Loucy (cell line): ENCODE measurements at regions not wholly inside any gene's neighbourhood (a gene's known extent, or its start where the extent isn't known, plus 50 kb on each side); places are given as distances from the start of the nearest gene placed in this dataset.
A peak's percentile ranks its signal among the peaks of the same experiment; 100 is the strongest.

Experiments used
- H2AFZ ChIP-seq: fragments of 200-600 bp; sonication (generic); 2 replicates; pipeline ENCODE4 v1.6.0; 2016; ENCODE audit warnings: antibody characterized with exemption, mild to moderate bottlenecking, low read length, moderate library complexity
- H3F3A ChIP-seq: fragments of 200-600 bp; 2 replicates; pipeline ENCODE4 v1.6.0; 2016; ENCODE audit warnings: antibody characterized with exemption, low read depth, mild to moderate bottlenecking
- H3K27me3 ChIP-seq: fragments of 200-600 bp; sonication (generic); 2 replicates; pipeline ENCODE4 v1.6.1; 2014; ENCODE audit warnings: low read length, mild to moderate bottlenecking; ENCODE audit not compliant: insufficient read depth, poor library complexity, severe bottlenecking
- H3K36me3 ChIP-seq: fragments of 200-600 bp; sonication (generic); 2 replicates; pipeline ENCODE4 v1.6.1; 2016; ENCODE audit warnings: low read length; ENCODE audit not compliant: insufficient read depth
- H3K4me1 ChIP-seq: fragments of 200-600 bp; sonication (generic); 2 replicates; pipeline ENCODE4 v1.5.1; 2014; ENCODE audit warnings: low read length, mild to moderate bottlenecking; ENCODE audit not compliant: insufficient read depth, poor library complexity, severe bottlenecking
- H3K4me2 ChIP-seq: fragments of 200-600 bp; sonication (generic); 2 replicates; pipeline ENCODE4 v1.6.0; 2014; ENCODE audit warnings: antibody characterized with exemption, low read length, low read depth, mild to moderate bottlenecking; ENCODE audit not compliant: poor library complexity, severe bottlenecking
- H3K4me3 ChIP-seq: fragments of 200-600 bp; sonication (generic); 2 replicates; pipeline ENCODE4 v1.5.1; 2014; ENCODE audit warnings: low read length, mild to moderate bottlenecking, mixed read lengths; ENCODE audit not compliant: poor library complexity, severe bottlenecking
- H3K79me2 ChIP-seq: fragments of 200-600 bp; sonication (generic); 2 replicates; pipeline ENCODE4 v1.6.1; 2014; ENCODE audit warnings: low read length; ENCODE audit not compliant: insufficient read depth
- H3K9ac ChIP-seq: fragments of 200-600 bp; sonication (generic); 2 replicates; pipeline ENCODE4 v1.6.0; 2014; ENCODE audit warnings: mild to moderate bottlenecking, low read depth, low read length, moderate library complexity; ENCODE audit not compliant: poor library complexity, severe bottlenecking
- H3K9me2 ChIP-seq: fragments of 200-600 bp; sonication (generic); replicated peaks from 2 replicates; pipeline ENCODE4 v1.6.1; 2016; ENCODE audit warnings: low read depth, low read length, mixed read lengths
- H3K9me3 ChIP-seq: fragments of 200-600 bp; sonication (generic); 2 replicates; pipeline ENCODE4 v1.6.1; 2014; ENCODE audit warnings: mild to moderate bottlenecking, antibody characterized with exemption, low read length, low read depth; ENCODE audit not compliant: insufficient read depth
- H4K20me1 ChIP-seq: fragments of 200-600 bp; sonication (generic); 2 replicates; pipeline ENCODE4 v1.6.0; 2014; ENCODE audit warnings: antibody characterized with exemption, low read length, mild to moderate bottlenecking; ENCODE audit not compliant: insufficient read depth, poor library complexity, severe bottlenecking
- EZH2phosphoT487 ChIP-seq: fragments of 200-600 bp; IDR thresholded peaks from 2 replicates; pipeline ENCODE4 v1.6.1; 2018; ENCODE audit warnings: antibody characterized with exemption, mild to moderate bottlenecking, moderate library complexity, borderline replicate concordance
- TF ChIP-seq, protein P1 (sequence below): fragments of 200-600 bp; sonication (generic); conservative IDR thresholded peaks from 2 replicates; pipeline ENCODE4 v1.5.1; 2014; ENCODE audit warnings: mild to moderate bottlenecking, antibody characterized with exemption, low read length

DNA sequence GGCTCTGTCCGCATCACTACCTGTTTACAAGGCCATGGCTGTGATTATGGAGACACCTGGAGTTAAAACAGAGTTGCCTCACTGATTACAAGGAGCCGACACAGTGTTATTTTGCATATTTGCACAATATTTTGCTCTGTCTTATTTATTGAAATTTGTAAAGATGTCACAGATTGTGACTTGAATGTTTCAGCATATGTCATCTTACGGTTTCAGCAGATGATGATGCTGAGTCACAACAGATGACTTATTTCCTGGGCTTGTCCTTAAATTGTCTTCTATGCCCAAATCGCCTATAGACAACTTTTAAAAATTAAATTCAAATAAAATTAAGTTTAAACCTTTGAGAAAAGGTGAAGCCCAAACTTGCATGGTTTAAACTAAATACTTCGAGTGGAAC is 87.1 kb upstream of the INPP4B start:
- Histone ChIP-seq H3K4me1 (no peaks in the 10 kb centered on the region), H3K27me3 (no peaks in the 10 kb centered on the region), H3K36me3 (no peaks in the 10 kb centered on the region), H4K20me1 (no peaks in the 10 kb centered on the region), H3K9me3 (no peaks in the 10 kb centered on the region), H3K9ac (no peak overlapping the region), H3K4me3 (no peak overlapping the region), H3K79me2 (no peaks in the 10 kb centered on the region), H3K9me2 (no peaks in the 10 kb centered on the region), H3F3A (no peaks in the 10 kb centered on the region), H2AFZ (no peak overlapping the region), H3K4me2 (no peak overlapping the region)
- TF ChIP-seq, protein P1, sequence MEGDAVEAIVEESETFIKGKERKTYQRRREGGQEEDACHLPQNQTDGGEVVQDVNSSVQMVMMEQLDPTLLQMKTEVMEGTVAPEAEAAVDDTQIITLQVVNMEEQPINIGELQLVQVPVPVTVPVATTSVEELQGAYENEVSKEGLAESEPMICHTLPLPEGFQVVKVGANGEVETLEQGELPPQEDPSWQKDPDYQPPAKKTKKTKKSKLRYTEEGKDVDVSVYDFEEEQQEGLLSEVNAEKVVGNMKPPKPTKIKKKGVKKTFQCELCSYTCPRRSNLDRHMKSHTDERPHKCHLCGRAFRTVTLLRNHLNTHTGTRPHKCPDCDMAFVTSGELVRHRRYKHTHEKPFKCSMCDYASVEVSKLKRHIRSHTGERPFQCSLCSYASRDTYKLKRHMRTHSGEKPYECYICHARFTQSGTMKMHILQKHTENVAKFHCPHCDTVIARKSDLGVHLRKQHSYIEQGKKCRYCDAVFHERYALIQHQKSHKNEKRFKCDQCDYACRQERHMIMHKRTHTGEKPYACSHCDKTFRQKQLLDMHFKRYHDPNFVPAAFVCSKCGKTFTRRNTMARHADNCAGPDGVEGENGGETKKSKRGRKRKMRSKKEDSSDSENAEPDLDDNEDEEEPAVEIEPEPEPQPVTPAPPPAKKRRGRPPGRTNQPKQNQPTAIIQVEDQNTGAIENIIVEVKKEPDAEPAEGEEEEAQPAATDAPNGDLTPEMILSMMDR = no peak
- TF ChIP-seq EZH2phosphoT487 = no peak

DNA sequence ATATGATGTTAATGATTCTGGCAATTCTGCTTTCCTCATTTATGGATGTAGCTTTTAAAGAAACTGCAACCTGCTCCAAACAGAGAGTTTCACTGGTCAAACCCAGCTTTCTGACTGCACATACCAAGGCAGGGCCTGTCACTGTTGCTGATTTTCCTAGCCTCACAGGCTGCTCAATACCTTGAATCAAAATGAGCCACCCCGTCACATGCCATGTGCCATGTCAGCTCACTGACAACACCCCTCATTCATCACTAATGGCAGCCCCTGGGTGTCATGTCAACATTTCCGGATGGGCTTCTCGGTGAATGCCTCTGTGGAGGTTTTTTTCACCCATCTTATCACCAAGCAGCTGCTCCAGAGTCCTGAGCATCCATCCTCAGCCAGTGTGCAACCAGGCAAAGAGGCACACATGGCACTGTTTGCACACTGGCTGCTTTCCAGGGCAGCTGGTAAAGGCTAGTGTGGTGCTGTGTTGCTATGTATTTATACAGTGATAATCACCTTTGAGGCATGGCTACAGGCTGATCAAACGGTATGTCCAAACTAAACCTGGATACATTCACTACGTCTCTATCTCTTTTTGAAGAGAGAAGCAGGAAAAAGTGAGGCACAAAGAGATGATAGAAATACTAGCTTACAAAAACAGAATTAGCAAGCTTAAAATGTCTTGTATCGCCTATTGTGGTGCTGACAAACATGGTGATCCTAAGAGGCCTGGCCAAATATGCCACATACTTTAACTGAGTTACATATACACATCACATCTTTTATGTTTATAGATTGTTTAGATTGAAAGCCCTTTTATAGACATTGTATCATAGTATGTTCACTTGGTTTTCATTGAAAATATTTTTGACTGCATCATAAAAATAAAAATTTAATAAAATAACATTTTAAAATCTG is 94.6 kb upstream of the INPP4B start:
- TF ChIP-seq, protein P1 = no peak
- no peak for TF ChIP-seq EZH2phosphoT487

DNA sequence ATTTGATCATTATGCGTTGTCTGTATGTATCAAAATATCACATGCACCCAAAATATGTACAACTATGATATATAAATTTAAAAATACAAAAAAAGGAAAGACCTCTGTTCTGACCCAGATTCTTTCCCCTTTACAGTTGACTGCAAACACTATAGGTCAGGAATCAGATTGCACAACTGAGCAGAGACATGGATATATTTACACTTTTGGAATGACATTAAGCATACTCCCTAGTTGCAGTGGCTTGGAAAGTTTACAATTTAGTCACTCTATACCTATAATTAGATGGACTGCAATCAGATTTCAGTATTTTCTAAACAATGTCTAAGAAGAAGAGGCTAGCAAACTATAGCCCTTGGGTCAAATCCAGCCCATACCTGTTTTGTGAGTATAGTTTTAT is 98.5 kb upstream of the INPP4B start:
- Histone ChIP-seq H3F3A (no peaks in the 10 kb centered on the region), H3K4me3 (no peak overlapping the region), H3K4me1 (no peaks in the 10 kb centered on the region), H2AFZ (no peak overlapping the region), H3K4me2 (no peak overlapping the region), H3K9me3 (no peaks in the 10 kb centered on the region), H4K20me1 (no peaks in the 10 kb centered on the region), H3K27me3 (no peaks in the 10 kb centered on the region), H3K9me2 (no peaks in the 10 kb centered on the region), H3K79me2 (no peaks in the 10 kb centered on the region), H3K9ac (no peak overlapping the region), H3K36me3 (no peaks in the 10 kb centered on the region)
- no peak for TF ChIP-seq EZH2phosphoT487
- TF ChIP-seq, protein P1 = no peak

More for the DNA sequence above, 94.6 kb upstream of the INPP4B start:
- Histone ChIP-seq H3K79me2 (no peaks in the 10 kb centered on the region), H4K20me1 (no peaks in the 10 kb centered on the region), H3F3A (no peaks in the 10 kb centered on the region), H3K36me3 (no peaks in the 10 kb centered on the region), H3K4me1 (no peaks in the 10 kb centered on the region), H2AFZ (0 out of 2 replicates have a peak overlapping the region, but pooled peaks have one; percentile 23), H3K27me3 (no peaks in the 10 kb centered on the region), H3K4me3 (no peak overlapping the region), H3K9me2 (no peaks in the 10 kb centered on the region), H3K4me2 (no peak overlapping the region), H3K9ac (no peak overlapping the region), H3K9me3 (no peaks in the 10 kb centered on the region)
